ENCODE measurements at regions not wholly inside any gene's neighbourhood (a gene's known extent, or its start where the extent isn't known, plus 50 kb on each side); places are given as distances from the start of the nearest gene placed in this dataset.

- DNase-seq (ENCODE audit: low spot score) = no peak
Observed at GRCh38 chr20:6231556-6231955, 108.7 kb upstream of the FERMT1 start.

- no peak for DNase-seq (ENCODE audit: low spot score)
Observed at GRCh38 chr20:6228302-6228843, 105.5 kb upstream of the FERMT1 start.

GRCh38 chr20:6213311-6213710 lies 90.5 kb upstream of the FERMT1 start:
- no peak for DNase-seq (ENCODE audit: low spot score)

GRCh38 chr20:6212903-6213302 lies 90.1 kb upstream of the FERMT1 start:
- no peak for DNase-seq (ENCODE audit: low spot score)

- no peak for DNase-seq (ENCODE audit: low spot score)
Observed at GRCh38 chr20:6209093-6209492, 86.3 kb upstream of the FERMT1 start.

GRCh38 chr20:6200092-6200491 lies 77.3 kb upstream of the FERMT1 start:
- no peak for DNase-seq (ENCODE audit: low spot score)

GRCh38 chr20:6185268-6185667 lies 62.4 kb upstream of the FERMT1 start:
- no peak for DNase-seq (ENCODE audit: low spot score)

GRCh38 chr20:6184086-6184485 lies 61.3 kb upstream of the FERMT1 start:
- DNase-seq (ENCODE audit: low spot score) = no peak

- DNase-seq (ENCODE audit: low spot score) = no peak
Observed at GRCh38 chr20:6180531-6180930, 57.7 kb upstream of the FERMT1 start.

- DNase-seq (ENCODE audit: low spot score) = peak; percentile 9
Observed at GRCh38 chr20:6178537-6178936, 55.7 kb upstream of the FERMT1 start.

GRCh38 chr20:6173481-6173880 lies 50.7 kb upstream of the FERMT1 start:
- no peak for DNase-seq (ENCODE audit: low spot score)

Data from hematopoietic multipotent progenitor cell treated with erythropoietin and hydrocortisone succinate and interleukin-3 and kit ligand, for 17 days (in vitro differentiated cells).